NCI-H524 treated with DMSO at 0.1 percent for 48 hours (cell line): ENCODE measurements at regions not wholly inside any gene's neighbourhood (a gene's known extent, or its start where the extent isn't known, plus 50 kb on each side); places are given as distances from the start of the nearest gene placed in this dataset.

Experiments
- DNase-seq: peaks from one replicate; lab custom pipeline; 2025; lab: John Stamatoyannopoulos, UW

GRCh38 chr1:87165177-87165576 is 163.5 kb upstream of the LMO4 start:
- no peak for DNase-seq

- DNase-seq, result no peak
Measured at GRCh38 chr1:87167157-87167789, 161.4 kb upstream of the LMO4 start.

- peak; percentile 66 for DNase-seq
Measured at GRCh38 chr1:87167848-87168525, 160.7 kb upstream of the LMO4 start.

GRCh38 chr1:87169263-87169910 is 159.3 kb upstream of the LMO4 start:
- DNase-seq, result no peak

GRCh38 chr1:87170157-87170556 is 158.5 kb upstream of the LMO4 start:
- no peak for DNase-seq

GRCh38 chr1:87170931-87171598 is 157.6 kb upstream of the LMO4 start:
- no peak for DNase-seq

GRCh38 chr1:87173231-87173630 is 155.4 kb upstream of the LMO4 start:
- DNase-seq, result no peak

GRCh38 chr1:87174724-87175245 is 153.9 kb upstream of the LMO4 start:
- no peak for DNase-seq

GRCh38 chr1:87176087-87176486 is 152.6 kb upstream of the LMO4 start:
- DNase-seq, result no peak

GRCh38 chr1:87176514-87176913 is 152.2 kb upstream of the LMO4 start:
- no peak for DNase-seq

GRCh38 chr1:87178441-87178840 is 150.2 kb upstream of the LMO4 start:
- DNase-seq, result no peak

- no peak for DNase-seq
Measured at GRCh38 chr1:87179076-87179810, 149.4 kb upstream of the LMO4 start.

- DNase-seq, result no peak
Measured at GRCh38 chr1:87179851-87180519, 148.7 kb upstream of the LMO4 start.

GRCh38 chr1:87180682-87181081 is 148.0 kb upstream of the LMO4 start:
- no peak for DNase-seq

GRCh38 chr1:87182611-87183010 is 146.1 kb upstream of the LMO4 start:
- no peak for DNase-seq

GRCh38 chr1:87185077-87185476 is 143.6 kb upstream of the LMO4 start:
- no peak for DNase-seq

GRCh38 chr1:87186346-87186745 is 142.3 kb upstream of the LMO4 start:
- DNase-seq, result no peak

GRCh38 chr1:87188640-87189039 is 140.0 kb upstream of the LMO4 start:
- DNase-seq, result no peak

GRCh38 chr1:87190402-87190801 is 138.3 kb upstream of the LMO4 start:
- no peak for DNase-seq

- no peak for DNase-seq
Measured at GRCh38 chr1:87191646-87192045, 137.0 kb upstream of the LMO4 start.

- no peak for DNase-seq
Measured at GRCh38 chr1:87194271-87194774, 134.4 kb upstream of the LMO4 start.
